GM23338 (cell line): ENCODE measurements at regions not wholly inside any gene's neighbourhood (a gene's known extent, or its start where the extent isn't known, plus 50 kb on each side); places are given as distances from the start of the nearest gene placed in this dataset.

Source experiments
- CREB1 ChIP-seq: fragments of 250-450 bp; sonication (Bioruptor Pico); IDR thresholded peaks from 2 replicates; pipeline ENCODE4 v1.5.0; 2020; ENCODE audit warnings: low read depth, mild to moderate bottlenecking, moderate library complexity
- ETS1 ChIP-seq: IDR thresholded peaks from 2 replicates; pipeline ENCODE4 v1.6.1; 2016; ENCODE audit warnings: antibody characterized with exemption
- EZH2 ChIP-seq: fragments of 200-600 bp; sonication (generic); IDR thresholded peaks from one replicate; pipeline ENCODE4 v1.8.0; 2017; ENCODE audit warnings: antibody characterized with exemption, mild to moderate bottlenecking, low read depth; ENCODE audit not compliant: unreplicated experiment
- EZH2phosphoT487 ChIP-seq: fragments of 200-600 bp; sonication (generic); IDR thresholded peaks from one replicate; pipeline ENCODE4 v1.8.1; 2018; ENCODE audit warnings: antibody characterized with exemption; ENCODE audit not compliant: unreplicated experiment
- JUNB ChIP-seq: IDR thresholded peaks from one replicate; pipeline ENCODE4 v1.6.1; 2016; ENCODE audit warnings: antibody characterized with exemption; ENCODE audit not compliant: unreplicated experiment
- NANOG ChIP-seq: IDR thresholded peaks from 2 replicates; pipeline ENCODE4 v1.6.1; 2016; ENCODE audit warnings: antibody characterized with exemption, borderline replicate concordance
- POLR2AphosphoS5 ChIP-seq: IDR thresholded peaks from 2 replicates; pipeline ENCODE4 v1.6.1; 2016; ENCODE audit warnings: antibody characterized with exemption, low read depth
- STAT1 ChIP-seq: IDR thresholded peaks from one replicate; pipeline ENCODE4 v1.6.1; 2016; ENCODE audit warnings: antibody characterized with exemption; ENCODE audit not compliant: unreplicated experiment
- ZNF331 ChIP-seq: fragments of 250-450 bp; sonication (Bioruptor Pico); IDR thresholded peaks from 2 replicates; pipeline ENCODE4 v1.5.0; 2020; ENCODE audit warnings: low read depth, mild to moderate bottlenecking, moderate library complexity
- TF ChIP-seq, protein P1 (sequence below), 2 experiments: fragments of 200-600 bp in 1 of 2; sonication (generic) in 1 of 2; conservative IDR thresholded peaks; 2 replicates each; pipeline versions ENCODE4 v1.5.1 to v1.6.1; 2016 to 2017; ENCODE audit warnings: antibody characterized with exemption in 2 of 2, low read depth in 2 of 2, mild to moderate bottlenecking in 2 of 2, moderate library complexity in 1 of 2
- TF ChIP-seq, protein P2 (sequence below): IDR thresholded peaks from one replicate; pipeline ENCODE4 v1.6.1; 2018; ENCODE audit warnings: antibody characterized with exemption; ENCODE audit not compliant: unreplicated experiment

DNA sequence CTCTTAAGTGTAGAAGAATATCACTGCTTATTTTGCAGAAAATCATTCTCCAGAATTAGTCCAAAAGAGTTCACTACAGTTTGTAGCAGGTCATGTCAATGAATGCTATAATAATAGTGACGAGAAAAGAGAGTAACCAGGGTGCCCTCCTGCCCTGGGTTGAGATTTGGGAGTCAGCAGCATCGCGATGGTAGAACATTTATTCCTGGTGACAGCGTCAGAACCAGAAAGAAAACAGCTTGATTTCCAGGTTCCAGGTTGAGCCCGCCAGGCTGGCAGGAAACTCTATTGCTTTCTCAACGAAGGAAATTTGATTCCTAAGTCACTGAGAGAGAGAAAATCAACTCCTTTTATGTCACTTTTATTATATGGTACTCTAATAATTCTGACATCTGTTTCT, 550.3 kb downstream of the QKI start:
- TF ChIP-seq POLR2AphosphoS5 (no peak), ETS1 (no peak), EZH2 (no peak), EZH2phosphoT487 (no peak), CREB1 (CRISPR knock-in tag) (no peak), ZNF331 (CRISPR knock-in tag) (no peak), STAT1 (no peak), JUNB (no peak), NANOG (no peak)
- TF ChIP-seq, protein P1, sequence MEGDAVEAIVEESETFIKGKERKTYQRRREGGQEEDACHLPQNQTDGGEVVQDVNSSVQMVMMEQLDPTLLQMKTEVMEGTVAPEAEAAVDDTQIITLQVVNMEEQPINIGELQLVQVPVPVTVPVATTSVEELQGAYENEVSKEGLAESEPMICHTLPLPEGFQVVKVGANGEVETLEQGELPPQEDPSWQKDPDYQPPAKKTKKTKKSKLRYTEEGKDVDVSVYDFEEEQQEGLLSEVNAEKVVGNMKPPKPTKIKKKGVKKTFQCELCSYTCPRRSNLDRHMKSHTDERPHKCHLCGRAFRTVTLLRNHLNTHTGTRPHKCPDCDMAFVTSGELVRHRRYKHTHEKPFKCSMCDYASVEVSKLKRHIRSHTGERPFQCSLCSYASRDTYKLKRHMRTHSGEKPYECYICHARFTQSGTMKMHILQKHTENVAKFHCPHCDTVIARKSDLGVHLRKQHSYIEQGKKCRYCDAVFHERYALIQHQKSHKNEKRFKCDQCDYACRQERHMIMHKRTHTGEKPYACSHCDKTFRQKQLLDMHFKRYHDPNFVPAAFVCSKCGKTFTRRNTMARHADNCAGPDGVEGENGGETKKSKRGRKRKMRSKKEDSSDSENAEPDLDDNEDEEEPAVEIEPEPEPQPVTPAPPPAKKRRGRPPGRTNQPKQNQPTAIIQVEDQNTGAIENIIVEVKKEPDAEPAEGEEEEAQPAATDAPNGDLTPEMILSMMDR (conservative IDR thresholded peaks at IDR 0.05; ENCODE audit: low read depth in 2 of 2), result no peak
- TF ChIP-seq, protein P2, sequence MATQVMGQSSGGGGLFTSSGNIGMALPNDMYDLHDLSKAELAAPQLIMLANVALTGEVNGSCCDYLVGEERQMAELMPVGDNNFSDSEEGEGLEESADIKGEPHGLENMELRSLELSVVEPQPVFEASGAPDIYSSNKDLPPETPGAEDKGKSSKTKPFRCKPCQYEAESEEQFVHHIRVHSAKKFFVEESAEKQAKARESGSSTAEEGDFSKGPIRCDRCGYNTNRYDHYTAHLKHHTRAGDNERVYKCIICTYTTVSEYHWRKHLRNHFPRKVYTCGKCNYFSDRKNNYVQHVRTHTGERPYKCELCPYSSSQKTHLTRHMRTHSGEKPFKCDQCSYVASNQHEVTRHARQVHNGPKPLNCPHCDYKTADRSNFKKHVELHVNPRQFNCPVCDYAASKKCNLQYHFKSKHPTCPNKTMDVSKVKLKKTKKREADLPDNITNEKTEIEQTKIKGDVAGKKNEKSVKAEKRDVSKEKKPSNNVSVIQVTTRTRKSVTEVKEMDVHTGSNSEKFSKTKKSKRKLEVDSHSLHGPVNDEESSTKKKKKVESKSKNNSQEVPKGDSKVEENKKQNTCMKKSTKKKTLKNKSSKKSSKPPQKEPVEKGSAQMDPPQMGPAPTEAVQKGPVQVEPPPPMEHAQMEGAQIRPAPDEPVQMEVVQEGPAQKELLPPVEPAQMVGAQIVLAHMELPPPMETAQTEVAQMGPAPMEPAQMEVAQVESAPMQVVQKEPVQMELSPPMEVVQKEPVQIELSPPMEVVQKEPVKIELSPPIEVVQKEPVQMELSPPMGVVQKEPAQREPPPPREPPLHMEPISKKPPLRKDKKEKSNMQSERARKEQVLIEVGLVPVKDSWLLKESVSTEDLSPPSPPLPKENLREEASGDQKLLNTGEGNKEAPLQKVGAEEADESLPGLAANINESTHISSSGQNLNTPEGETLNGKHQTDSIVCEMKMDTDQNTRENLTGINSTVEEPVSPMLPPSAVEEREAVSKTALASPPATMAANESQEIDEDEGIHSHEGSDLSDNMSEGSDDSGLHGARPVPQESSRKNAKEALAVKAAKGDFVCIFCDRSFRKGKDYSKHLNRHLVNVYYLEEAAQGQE, result no peak
